Panc1 (cell line): ENCODE measurements at regions not wholly inside any gene's neighbourhood (a gene's known extent, or its start where the extent isn't known, plus 50 kb on each side); places are given as distances from the start of the nearest gene placed in this dataset.

ENCODE experiments used
- ATAC-seq: fragments of 200-7000 bp; cut with Tn5 transposase; 2 replicates; pipeline ENCODE4 v1.9.1; 2020; ENCODE audit warnings: mild to moderate bottlenecking, moderate library complexity
- BruUV-seq: library from RNA; stranded (reverse); fragments of 400-500 nt; replicated peaks from 2 replicates; lab custom pipeline; 2021; lab: Mats Ljungman, UMichigan
- CTCF ChIA-PET: fragments of 300-600 bp; sonication (Branson Sonifier 250); formaldehyde crosslinking; loops from one replicate; lab custom pipeline; 2022; ENCODE audit warnings: antibody characterized with exemption; lab: Charles Lee
- POLR2A ChIA-PET: fragments of 300-600 bp; sonication (Branson Sonifier 250); formaldehyde crosslinking; loops from one replicate; lab custom pipeline; 2022; ENCODE audit warnings: antibody characterized with exemption; lab: Charles Lee
- DNase-seq: peaks from one replicate; pipeline ENCODE4 v3.0.0-alpha.2; 2010; ENCODE audit warnings: low read depth, low spot score
- H3K27ac ChIP-seq: 2 replicates; pipeline ENCODE4 v1.5.1; 2011; ENCODE audit warnings: mild to moderate bottlenecking, low read length, inconsistent platforms
- H3K27me3 ChIP-seq: fragments of 200-500 bp; sonication (Bioruptor generic); 2 replicates; pipeline ENCODE4 v1.6.0; 2014; ENCODE audit warnings: low read length, inconsistent platforms; ENCODE audit not compliant: control insufficient read depth, insufficient read depth
- H3K36me3 ChIP-seq: fragments of 200-500 bp; sonication (Bioruptor generic); 2 replicates; pipeline ENCODE4 v1.5.1; 2014; ENCODE audit warnings: inconsistent platforms, mild to moderate bottlenecking, low read length, moderate library complexity; ENCODE audit not compliant: control insufficient read depth, insufficient read depth
- H3K4me1 ChIP-seq: 2 replicates; pipeline ENCODE4 v1.5.1; 2011; ENCODE audit warnings: inconsistent platforms, mild to moderate bottlenecking, low read length, moderate library complexity; ENCODE audit not compliant: control insufficient read depth, insufficient read depth
- H3K4me3 ChIP-seq, 2 experiments: 2 replicates each; pipeline ENCODE4 v1.5.1; 2011 to 2012; ENCODE audit warnings: low read depth in 2 of 2, low read length in 2 of 2, mild to moderate bottlenecking in 2 of 2, inconsistent platforms in 1 of 2, moderate library complexity in 1 of 2
- H3K9me3 ChIP-seq: fragments of 200-500 bp; sonication (Bioruptor generic); 2 replicates; pipeline ENCODE4 v1.5.1; 2014; ENCODE audit warnings: low read depth, mild to moderate bottlenecking, inconsistent platforms, low read length, moderate library complexity; ENCODE audit not compliant: control insufficient read depth, insufficient read depth
- POLR2AphosphoS5 ChIP-seq: IDR thresholded peaks from 2 replicates; pipeline ENCODE4 v1.6.1; 2012; ENCODE audit warnings: mild to moderate bottlenecking, low read depth, low read length, moderate library complexity
- SIN3A ChIP-seq: IDR thresholded peaks from 2 replicates; pipeline ENCODE4 v1.6.1; 2012; ENCODE audit warnings: low read depth, mild to moderate bottlenecking, low read length, moderate library complexity, borderline replicate concordance; ENCODE audit not compliant: insufficient read depth
- TCF7L2 ChIP-seq: IDR thresholded peaks from 2 replicates; pipeline ENCODE4 v1.6.1; 2011; ENCODE audit warnings: mild to moderate bottlenecking, low read depth, low read length, inconsistent platforms
- in situ Hi-C: cut with HindIII; loops from 2 replicates; pipeline ENCODE4 v1.10.0; 2016; ENCODE audit warnings: low sequenced_read_pairs, low pct_unique_long_range_greater_than_20kb
- intact Hi-C: fragments of 100-400 bp; cut with micrococcal nuclease; formaldehyde crosslinking; loops from one replicate; pipeline ENCODE4 v1.10.0; 2022; ENCODE audit not compliant: unreplicated experiment
- TF ChIP-seq, protein P1 (sequence below): fragments of 450-650 bp; IDR thresholded peaks from 2 replicates; pipeline ENCODE4 v1.5.1; 2017; ENCODE audit warnings: mild to moderate bottlenecking
- TF ChIP-seq, protein P2 (sequence below), 2 experiments: IDR thresholded peaks; 2 replicates each; pipeline ENCODE4 v1.6.1; 2011 to 2012; ENCODE audit warnings: low read depth in 2 of 2, control low read depth in 1 of 2, low read length in 1 of 2, mild to moderate bottlenecking in 1 of 2, moderate library complexity in 1 of 2; ENCODE audit not compliant: insufficient read depth in 1 of 2

DNA sequence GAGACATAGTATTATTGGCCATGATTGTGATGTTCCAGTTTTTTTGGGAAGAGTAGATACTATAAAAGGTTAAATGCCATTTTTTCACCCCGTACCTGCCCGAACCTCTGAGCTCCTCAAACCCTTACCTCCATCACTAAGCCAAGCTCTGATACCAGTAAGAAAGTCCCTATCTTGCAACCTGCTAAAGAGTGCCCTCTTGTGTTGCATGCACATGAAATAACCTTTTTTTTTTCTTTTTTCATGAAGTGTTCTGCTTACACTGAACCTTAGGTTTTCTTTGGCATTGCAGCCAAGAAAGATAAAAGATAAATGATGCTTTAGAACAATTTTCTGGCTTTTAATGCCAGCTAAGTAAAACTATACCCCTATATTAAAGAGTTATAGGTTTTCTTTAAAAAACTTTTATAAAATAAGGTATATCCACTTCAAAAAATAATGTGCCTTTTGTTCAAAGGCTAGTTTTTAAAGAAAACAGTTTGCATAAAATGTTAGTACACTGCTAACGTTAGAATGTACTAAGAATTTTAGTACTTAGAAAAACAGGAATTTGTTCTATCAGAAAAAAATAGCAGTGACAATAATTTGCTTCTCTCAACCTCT, 295.3 kb upstream of the PMFBP1 start:
- CTCF ChIA-PET, result interaction anchor here (0.5 to 1.0 kb wide), 6 partner anchors 67 to 987 kb away, joined by 3 to 6 read pairs (median 4); no protein-coding TSS in a partner anchor
- intact Hi-C loops (loop anchor here (2.0 to 5.0 kb wide), 2 partner anchors 224 to 340 kb away; no protein-coding TSS in a partner anchor), in situ Hi-C loops (no loop called here)
- no peak overlapping the region for H3K4me3 ChIP-seq
- H3K27me3 ChIP-seq, result no peaks in the 10 kb centered on the region
- H3K4me1 ChIP-seq, result no peaks in the 10 kb centered on the region
- no TSS peak for BruUV-seq
- H3K36me3 ChIP-seq, result no peaks in the 10 kb centered on the region
- no peaks in the 10 kb centered on the region for H3K9me3 ChIP-seq
- POLR2A ChIA-PET, result no interaction called here
- DNase-seq (peak; percentile 17), ATAC-seq (no peak)
- TF ChIP-seq TCF7L2 (no peak), POLR2AphosphoS5 (no peak), SIN3A (no peak)
- TF ChIP-seq, protein P1, sequence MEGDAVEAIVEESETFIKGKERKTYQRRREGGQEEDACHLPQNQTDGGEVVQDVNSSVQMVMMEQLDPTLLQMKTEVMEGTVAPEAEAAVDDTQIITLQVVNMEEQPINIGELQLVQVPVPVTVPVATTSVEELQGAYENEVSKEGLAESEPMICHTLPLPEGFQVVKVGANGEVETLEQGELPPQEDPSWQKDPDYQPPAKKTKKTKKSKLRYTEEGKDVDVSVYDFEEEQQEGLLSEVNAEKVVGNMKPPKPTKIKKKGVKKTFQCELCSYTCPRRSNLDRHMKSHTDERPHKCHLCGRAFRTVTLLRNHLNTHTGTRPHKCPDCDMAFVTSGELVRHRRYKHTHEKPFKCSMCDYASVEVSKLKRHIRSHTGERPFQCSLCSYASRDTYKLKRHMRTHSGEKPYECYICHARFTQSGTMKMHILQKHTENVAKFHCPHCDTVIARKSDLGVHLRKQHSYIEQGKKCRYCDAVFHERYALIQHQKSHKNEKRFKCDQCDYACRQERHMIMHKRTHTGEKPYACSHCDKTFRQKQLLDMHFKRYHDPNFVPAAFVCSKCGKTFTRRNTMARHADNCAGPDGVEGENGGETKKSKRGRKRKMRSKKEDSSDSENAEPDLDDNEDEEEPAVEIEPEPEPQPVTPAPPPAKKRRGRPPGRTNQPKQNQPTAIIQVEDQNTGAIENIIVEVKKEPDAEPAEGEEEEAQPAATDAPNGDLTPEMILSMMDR, result peak; percentile 68
- no peak overlapping the region for H3K27ac ChIP-seq

DNA sequence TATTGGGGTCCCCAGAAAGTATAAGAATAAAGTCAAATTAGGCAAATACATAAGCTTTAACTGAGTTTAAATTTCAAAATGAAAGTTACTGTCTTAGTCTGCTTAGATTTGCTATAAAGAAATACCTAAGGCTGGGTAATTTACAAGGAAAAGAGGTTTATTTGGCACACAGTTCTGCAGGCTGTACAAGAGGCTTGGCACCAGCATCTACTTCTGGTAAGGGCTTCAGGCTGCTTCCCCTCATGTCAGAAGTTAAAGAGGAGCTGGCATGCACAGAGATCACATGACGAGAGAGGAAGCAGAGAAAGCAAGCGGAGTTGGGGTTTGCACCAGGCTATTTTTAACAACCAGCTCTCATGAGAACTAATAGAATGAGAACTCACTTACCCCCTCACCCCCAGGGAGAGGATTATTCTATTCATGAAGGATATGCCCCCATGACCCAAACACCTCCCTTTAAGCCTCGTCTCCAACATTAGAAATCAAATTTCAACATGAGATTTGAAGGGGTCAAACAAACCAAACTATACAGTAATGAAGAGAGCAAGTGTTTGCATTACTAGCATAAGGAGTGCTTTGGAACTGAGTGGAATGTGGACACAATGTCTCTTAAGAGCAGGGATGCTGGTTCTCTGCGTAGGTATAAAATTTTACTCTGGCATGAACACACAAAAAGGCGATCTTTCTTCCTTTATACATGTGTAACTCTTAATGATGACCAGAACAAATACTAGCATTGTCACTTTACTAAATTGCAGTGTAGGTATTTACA, 292.8 kb upstream of the PMFBP1 start:
- ChIA-PET POLR2A (interaction anchor here (0.6 kb wide), 1 partner anchor 1432 kb away, joined by 3 read pairs; no protein-coding TSS in a partner anchor), CTCF (no interaction called here)
- ATAC-seq (no peak), DNase-seq (no peak)
- H3K4me3 ChIP-seq, result no peak overlapping the region
- intact Hi-C loops (loop anchor here (5.0 kb wide), 1 partner anchor 337 kb away; no protein-coding TSS in a partner anchor), in situ Hi-C loops (no loop called here)
- no peaks in the 10 kb centered on the region for H3K36me3 ChIP-seq
- TF ChIP-seq POLR2AphosphoS5 (no peak), TCF7L2 (no peak), SIN3A (no peak)
- TF ChIP-seq, protein P2, sequence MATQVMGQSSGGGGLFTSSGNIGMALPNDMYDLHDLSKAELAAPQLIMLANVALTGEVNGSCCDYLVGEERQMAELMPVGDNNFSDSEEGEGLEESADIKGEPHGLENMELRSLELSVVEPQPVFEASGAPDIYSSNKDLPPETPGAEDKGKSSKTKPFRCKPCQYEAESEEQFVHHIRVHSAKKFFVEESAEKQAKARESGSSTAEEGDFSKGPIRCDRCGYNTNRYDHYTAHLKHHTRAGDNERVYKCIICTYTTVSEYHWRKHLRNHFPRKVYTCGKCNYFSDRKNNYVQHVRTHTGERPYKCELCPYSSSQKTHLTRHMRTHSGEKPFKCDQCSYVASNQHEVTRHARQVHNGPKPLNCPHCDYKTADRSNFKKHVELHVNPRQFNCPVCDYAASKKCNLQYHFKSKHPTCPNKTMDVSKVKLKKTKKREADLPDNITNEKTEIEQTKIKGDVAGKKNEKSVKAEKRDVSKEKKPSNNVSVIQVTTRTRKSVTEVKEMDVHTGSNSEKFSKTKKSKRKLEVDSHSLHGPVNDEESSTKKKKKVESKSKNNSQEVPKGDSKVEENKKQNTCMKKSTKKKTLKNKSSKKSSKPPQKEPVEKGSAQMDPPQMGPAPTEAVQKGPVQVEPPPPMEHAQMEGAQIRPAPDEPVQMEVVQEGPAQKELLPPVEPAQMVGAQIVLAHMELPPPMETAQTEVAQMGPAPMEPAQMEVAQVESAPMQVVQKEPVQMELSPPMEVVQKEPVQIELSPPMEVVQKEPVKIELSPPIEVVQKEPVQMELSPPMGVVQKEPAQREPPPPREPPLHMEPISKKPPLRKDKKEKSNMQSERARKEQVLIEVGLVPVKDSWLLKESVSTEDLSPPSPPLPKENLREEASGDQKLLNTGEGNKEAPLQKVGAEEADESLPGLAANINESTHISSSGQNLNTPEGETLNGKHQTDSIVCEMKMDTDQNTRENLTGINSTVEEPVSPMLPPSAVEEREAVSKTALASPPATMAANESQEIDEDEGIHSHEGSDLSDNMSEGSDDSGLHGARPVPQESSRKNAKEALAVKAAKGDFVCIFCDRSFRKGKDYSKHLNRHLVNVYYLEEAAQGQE (IDR thresholded peaks at IDR 0.05; ENCODE audit: insufficient read depth in 1 of 2, low read depth in 2 of 2, low read length in 1 of 2), result no peak
- TF ChIP-seq, protein P1, result no peak
- no peaks in the 10 kb centered on the region for H3K27me3 ChIP-seq
- no peaks in the 10 kb centered on the region for H3K9me3 ChIP-seq
- no peaks in the 10 kb centered on the region for H3K4me1 ChIP-seq
- H3K27ac ChIP-seq, result no peak overlapping the region
- no TSS peak for BruUV-seq
